AG04449 (cell line): ENCODE measurements at regions not wholly inside any gene's neighbourhood (a gene's known extent, or its start where the extent isn't known, plus 50 kb on each side); places are given as distances from the start of the nearest gene placed in this dataset.
A peak's percentile ranks its signal among the peaks of the same experiment; 100 is the strongest.

Source experiments
- CTCF ChIA-PET: fragments of 350-600 bp; formaldehyde crosslinking; extraction: SDS; loops from one replicate; lab custom pipeline; 2021; ENCODE audit warnings: antibody characterized with exemption; lab: Yijun Ruan, JAX
- POLR2A ChIA-PET: fragments of 400-600, 350-600 bp; formaldehyde crosslinking; extraction: SDS; loops from one replicate; lab custom pipeline; 2020; ENCODE audit warnings: antibody characterized with exemption, inconsistent platforms; lab: Yijun Ruan, JAX
- DNase-seq: peaks from one replicate; pipeline ENCODE4 v3.0.0-alpha.2; 2010; ENCODE audit warnings: low read depth, low spot score
- H3K4me3 ChIP-seq: 2 replicates; pipeline ENCODE4 v1.5.1; 2011; ENCODE audit warnings: low read depth, mild to moderate bottlenecking, control low read depth, low read length
- CTCF ChIP-seq: IDR thresholded peaks from one replicate; pipeline ENCODE4 v1.5.1; 2011; ENCODE audit warnings: mild to moderate bottlenecking, moderate library complexity, low read length, control low read depth, inconsistent platforms; ENCODE audit not compliant: insufficient read depth; ENCODE audit errors: missing control alignments

- CTCF ChIA-PET: interaction anchor here (0.8 kb wide), 1 partner anchor 58 kb away, joined by 3 read pairs; no protein-coding TSS in a partner anchor
- TF ChIP-seq CTCF: no peak
- no peak overlapping the region for H3K4me3 ChIP-seq
- no peak for DNase-seq
- POLR2A ChIA-PET: no interaction called here
Observed at GRCh38 chr3:151971814-151972579, 98.6 kb downstream of the SUCNR1 start.

GRCh38 chr3:151974067-151974466 lies 100.6 kb downstream of the SUCNR1 start:
- POLR2A ChIA-PET: interaction anchor here (0.6 kb wide), 1 partner anchor 196 kb away, joined by 3 read pairs; no protein-coding TSS in a partner anchor

GRCh38 chr3:151976211-151977050 lies 103.0 kb downstream of the SUCNR1 start:
- no peak for TF ChIP-seq CTCF
- CTCF ChIA-PET: interaction anchor here (0.7 kb wide), 1 partner anchor 508 kb away, joined by 3 read pairs; no protein-coding TSS in a partner anchor
- no peak overlapping the region for H3K4me3 ChIP-seq
- POLR2A ChIA-PET: interaction anchor here (0.7 kb wide), 1 partner anchor 411 kb away, joined by 3 read pairs; no protein-coding TSS in a partner anchor
- DNase-seq: peak; percentile 97

More at GRCh38 chr3:151974067-151974466, 100.6 kb downstream of the SUCNR1 start:
- no peak for TF ChIP-seq CTCF
- CTCF ChIA-PET: interaction anchor here (1.0 kb wide), 1 partner anchor 9 kb away, joined by 3 read pairs; no protein-coding TSS in a partner anchor
- no peak overlapping the region for H3K4me3 ChIP-seq
- no peak for DNase-seq

GRCh38 chr3:151979906-151980305 lies 106.5 kb downstream of the SUCNR1 start:
- no peak for TF ChIP-seq CTCF
- DNase-seq: no peak
- no peak overlapping the region for H3K4me3 ChIP-seq
- ChIA-PET POLR2A (no interaction called here), CTCF (no interaction called here)

- POLR2A ChIA-PET: no interaction called here
- H3K4me3 ChIP-seq: no peak overlapping the region
- no peak for DNase-seq
- TF ChIP-seq CTCF: no peak
- CTCF ChIA-PET: no interaction called here
Observed at GRCh38 chr3:151983538-151983937, 110.1 kb downstream of the SUCNR1 start.
